ENCODE measurements at regions not wholly inside any gene's neighbourhood (a gene's known extent, or its start where the extent isn't known, plus 50 kb on each side); places are given as distances from the start of the nearest gene placed in this dataset.

GRCh38 chr17:72346306-72346705 lies 225.5 kb downstream of the SOX9 start:
- Mint-ChIP-seq H3K4me3 (no peak overlapping the region), H3K4me1 (no peaks in the 10 kb centered on the region), H3K27ac (no peak overlapping the region), H3K9me3 (no peaks in the 10 kb centered on the region), H3K27me3 (peaks cover 8% of the 10 kb centered on the region)
- DNase-seq (no peak), ATAC-seq (no peak)

GRCh38 chr17:72349011-72349410 lies 228.2 kb downstream of the SOX9 start:
- Mint-ChIP-seq H3K27me3 (peaks cover 33% of the 10 kb centered on the region), H3K4me3 (no peak overlapping the region), H3K27ac (no peak overlapping the region), H3K4me1 (no peaks in the 10 kb centered on the region), H3K9me3 (peaks cover 0 to 3% of the 10 kb centered on the region in 2 donors)
- ATAC-seq (no peak), DNase-seq (no peak)

DNA sequence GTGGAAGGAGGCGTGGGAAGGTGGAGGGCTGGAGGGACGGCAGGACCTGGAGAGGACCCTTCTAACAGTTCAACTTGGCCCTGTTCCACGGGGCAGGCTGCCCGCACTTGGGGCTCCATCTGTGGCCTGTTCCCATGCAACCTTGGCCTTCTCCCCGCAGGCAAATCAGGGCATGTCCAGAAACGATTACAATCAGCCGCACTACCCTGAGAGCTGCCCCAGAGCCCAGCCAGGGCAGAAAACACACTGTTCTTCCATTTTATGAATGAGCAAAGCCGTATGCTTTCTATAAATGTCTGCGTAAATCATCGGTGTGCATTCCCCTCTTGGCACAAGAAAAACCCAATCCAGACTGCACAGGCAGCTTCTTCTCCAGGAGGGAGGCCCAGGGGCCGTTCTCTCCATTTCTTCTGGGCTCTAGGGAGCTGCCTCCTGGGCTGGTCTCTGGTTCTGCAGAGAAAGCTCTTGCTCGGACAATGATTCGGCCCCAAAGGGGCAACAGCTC lies 228.7 kb downstream of the SOX9 start:
- no peak overlapping the region for H3K27ac Mint-ChIP-seq
- no peaks in the 10 kb centered on the region for H3K4me1 Mint-ChIP-seq
- ATAC-seq (no peak), DNase-seq (no peak)
- H3K27me3 Mint-ChIP-seq, result peaks cover 33% of the 10 kb centered on the region
- peaks cover 0 to 6% of the 10 kb centered on the region in 2 donors for H3K9me3 Mint-ChIP-seq
- H3K4me3 Mint-ChIP-seq, result no peak overlapping the region

DNA sequence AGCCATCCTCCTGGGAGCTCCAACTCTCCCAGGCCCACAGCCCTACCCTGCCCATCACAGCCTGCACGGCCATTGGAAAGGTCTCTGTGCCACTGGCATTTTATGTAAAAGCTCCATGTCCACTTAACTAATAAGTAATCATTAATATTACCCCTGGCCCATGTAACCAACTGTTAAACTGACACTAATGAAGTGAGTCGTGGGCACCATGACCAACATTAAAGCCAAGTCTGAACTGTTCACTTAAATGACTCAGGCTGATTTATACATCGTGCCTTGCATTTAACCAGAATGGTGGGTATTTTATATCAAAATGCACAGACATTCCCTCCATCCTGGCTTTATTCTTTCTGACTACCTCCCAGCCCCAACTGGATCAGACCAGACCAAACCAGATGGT lies 229.3 kb downstream of the SOX9 start:
- H3K4me3 Mint-ChIP-seq, result no peak overlapping the region
- no peak overlapping the region for H3K27ac Mint-ChIP-seq

GRCh38 chr17:72351365-72351764 lies 230.5 kb downstream of the SOX9 start:
- H3K27me3 Mint-ChIP-seq, result peaks cover 33% of the 10 kb centered on the region
- H3K4me3 Mint-ChIP-seq, result no peak overlapping the region
- ATAC-seq (no peak), DNase-seq (no peak)
- peaks cover 0 to 16% of the 10 kb centered on the region in 2 donors for H3K9me3 Mint-ChIP-seq
- H3K4me1 Mint-ChIP-seq, result no peaks in the 10 kb centered on the region
- no peak overlapping the region for H3K27ac Mint-ChIP-seq

More for the DNA sequence above, 229.3 kb downstream of the SOX9 start:
- H3K27me3 Mint-ChIP-seq, result peaks cover 33% of the 10 kb centered on the region
- H3K4me1 Mint-ChIP-seq, result no peaks in the 10 kb centered on the region
- ATAC-seq (no peak), DNase-seq (no peak)
- peaks cover 0 to 6% of the 10 kb centered on the region in 2 donors for H3K9me3 Mint-ChIP-seq

DNA sequence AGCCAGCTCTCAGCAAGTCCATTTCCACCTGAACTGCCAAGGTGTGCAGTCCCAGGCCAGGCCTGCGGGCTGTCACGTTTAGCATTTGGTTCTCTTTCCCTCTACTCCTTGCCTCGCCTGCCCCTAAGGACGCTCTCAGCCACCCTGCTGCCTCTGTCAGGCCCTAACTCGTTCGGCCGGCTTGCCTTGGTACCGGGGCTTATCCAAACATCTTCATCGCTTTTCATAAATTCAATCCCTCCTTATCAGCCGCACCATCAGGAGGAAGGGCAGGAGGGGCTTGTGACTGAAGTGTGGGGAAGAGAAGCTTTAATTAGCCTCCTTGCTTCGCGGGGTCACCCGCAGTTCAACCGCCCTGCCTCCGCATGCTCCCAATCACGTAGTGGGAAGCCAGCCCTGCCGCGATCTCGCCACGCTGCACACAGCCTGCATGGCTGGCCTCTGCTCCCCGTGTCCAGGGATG lies 231.1 kb downstream of the SOX9 start:
- H3K4me1 Mint-ChIP-seq, result no peaks in the 10 kb centered on the region
- no peak for DNase-seq
- peaks cover 33% of the 10 kb centered on the region for H3K27me3 Mint-ChIP-seq
- H3K9me3 Mint-ChIP-seq, result peaks cover 0 to 17% of the 10 kb centered on the region in 2 donors
- no peak overlapping the region for H3K27ac Mint-ChIP-seq
- no peak overlapping the region for H3K4me3 Mint-ChIP-seq
- no peak for ATAC-seq

DNA sequence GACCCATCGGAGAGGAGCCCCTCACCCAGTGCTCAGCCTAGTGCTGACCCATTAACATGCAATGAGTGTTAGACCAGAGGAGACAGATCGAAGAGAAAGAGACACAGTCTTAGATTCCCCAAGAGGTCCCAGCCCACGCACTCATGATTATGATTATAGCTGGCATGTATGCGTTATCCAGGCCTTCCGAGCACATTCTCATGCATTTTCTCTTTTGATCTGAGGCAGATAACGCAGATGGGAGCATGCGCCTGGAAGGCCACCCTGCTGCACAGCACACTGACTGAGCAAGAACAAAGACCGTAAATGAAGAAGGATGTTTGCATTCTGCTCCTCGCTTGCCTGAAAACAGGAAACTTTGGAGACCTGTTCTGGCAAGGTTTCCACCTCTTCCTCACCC lies 232.7 kb downstream of the SOX9 start:
- peaks cover 0 to 17% of the 10 kb centered on the region in 2 donors for H3K9me3 Mint-ChIP-seq
- H3K27ac Mint-ChIP-seq, result no peak overlapping the region
- H3K4me3 Mint-ChIP-seq, result no peak overlapping the region
- no peaks in the 10 kb centered on the region for H3K4me1 Mint-ChIP-seq
- H3K27me3 Mint-ChIP-seq, result peaks cover 25% of the 10 kb centered on the region
- ATAC-seq, result no peak
- no peak for DNase-seq

DNA sequence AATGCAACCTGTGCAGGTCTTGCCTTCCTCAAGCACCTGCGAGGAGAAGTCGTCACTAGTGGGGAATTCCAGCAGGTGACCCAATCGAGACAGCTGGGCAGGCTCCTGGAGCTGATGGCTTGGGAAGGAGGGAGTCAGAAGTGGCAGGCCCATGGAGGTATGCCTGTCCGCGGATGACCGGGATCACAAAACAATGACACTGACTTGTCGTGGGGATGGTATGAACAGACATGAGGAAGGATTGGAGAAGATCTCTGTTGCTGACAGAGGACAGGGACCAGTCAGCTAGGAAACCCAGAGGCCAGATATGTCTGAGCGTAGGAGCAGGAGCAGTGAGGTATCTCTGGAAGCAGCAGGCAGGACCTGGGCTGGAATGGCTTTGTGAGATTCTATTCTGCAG lies 233.3 kb downstream of the SOX9 start:
- no peaks in the 10 kb centered on the region for H3K4me1 Mint-ChIP-seq
- H3K4me3 Mint-ChIP-seq, result no peak overlapping the region
- H3K9me3 Mint-ChIP-seq, result peaks cover 0 to 17% of the 10 kb centered on the region in 2 donors
- DNase-seq (no peak), ATAC-seq (no peak)
- peaks cover 25% of the 10 kb centered on the region for H3K27me3 Mint-ChIP-seq
- H3K27ac Mint-ChIP-seq, result no peak overlapping the region

DNA sequence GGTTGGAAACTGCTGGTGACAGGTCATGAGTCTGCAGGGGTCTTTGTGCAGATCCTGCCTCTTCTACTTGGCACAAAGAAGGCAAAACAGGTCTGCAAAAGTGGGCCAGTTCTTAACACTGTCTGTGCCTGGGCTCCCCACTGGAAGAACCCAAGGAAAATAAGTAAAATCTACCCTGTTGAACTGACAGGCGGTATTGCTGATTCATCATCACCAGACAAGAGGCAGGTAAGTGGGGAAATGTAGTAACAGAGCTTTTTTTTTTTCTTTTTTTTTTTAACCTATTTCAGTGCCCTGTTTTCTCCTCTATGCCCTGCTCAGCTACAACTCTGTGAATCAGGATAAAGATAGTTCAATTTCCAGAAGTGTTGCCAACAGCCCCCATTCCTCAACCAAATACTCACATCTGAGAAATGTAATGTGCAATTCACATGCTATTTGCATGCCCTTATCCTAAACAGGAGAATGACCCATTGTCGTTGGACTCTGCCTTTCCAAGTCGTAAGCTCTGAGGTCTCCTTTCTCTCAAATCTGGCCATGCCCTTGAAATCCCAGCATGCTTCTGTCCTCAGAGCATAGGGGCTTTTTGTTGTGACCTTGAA lies 237.0 kb downstream of the SOX9 start:
- Mint-ChIP-seq H3K27ac (no peak overlapping the region), H3K4me3 (no peak overlapping the region), H3K27me3 (peaks cover 11% of the 10 kb centered on the region), H3K4me1 (no peaks in the 10 kb centered on the region), H3K9me3 (peaks cover 0 to 17% of the 10 kb centered on the region in 2 donors)
- ATAC-seq (no peak), DNase-seq (no peak)

DNA sequence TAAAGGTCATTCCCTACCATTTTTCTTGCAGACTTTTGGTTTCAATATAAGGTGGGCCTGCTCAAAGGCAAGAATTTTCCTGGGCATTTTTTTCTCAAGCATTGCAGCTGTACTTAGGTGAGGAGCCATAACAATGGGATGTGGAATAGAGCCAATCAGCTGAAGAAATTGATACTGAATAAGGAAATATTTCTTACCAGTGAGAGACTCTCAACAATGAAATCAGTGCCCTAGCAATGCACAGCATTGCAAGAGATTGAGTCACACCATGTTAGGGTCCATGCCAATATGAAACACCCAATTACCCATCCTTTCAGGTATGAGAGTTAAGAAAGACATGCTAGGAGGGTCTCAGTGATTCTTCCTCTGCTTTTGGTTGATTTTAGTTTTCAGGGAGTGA lies 237.6 kb downstream of the SOX9 start:
- Mint-ChIP-seq H3K27ac (no peak overlapping the region), H3K4me3 (no peak overlapping the region), H3K9me3 (peaks cover 0 to 17% of the 10 kb centered on the region in 2 donors), H3K4me1 (no peaks in the 10 kb centered on the region), H3K27me3 (peaks cover 6% of the 10 kb centered on the region)
- no peak for DNase-seq
- no peak for ATAC-seq

DNA sequence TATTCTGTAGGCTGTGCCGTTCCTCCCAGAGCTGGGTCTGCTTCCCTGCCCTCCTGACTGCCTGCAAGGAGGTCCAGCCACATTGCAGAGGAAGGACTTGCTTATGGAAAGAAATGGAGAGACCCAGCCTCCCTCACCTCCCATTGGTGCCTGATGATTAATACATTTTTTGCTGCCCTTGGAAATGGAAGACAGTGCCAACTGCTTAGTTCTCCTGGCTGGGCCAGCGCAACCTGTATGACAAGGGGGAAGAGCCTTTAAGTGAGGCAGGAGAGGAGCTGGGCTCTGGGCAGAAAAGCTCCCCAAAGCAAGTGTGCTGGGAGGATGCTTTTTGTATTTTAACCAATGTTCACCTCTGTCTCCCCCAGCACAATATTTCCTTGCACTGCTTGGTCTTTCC lies 238.5 kb downstream of the SOX9 start:
- H3K4me3 Mint-ChIP-seq, result no peak overlapping the region
- peaks cover 9% of the 10 kb centered on the region for H3K27me3 Mint-ChIP-seq
- no peak overlapping the region for H3K27ac Mint-ChIP-seq
- DNase-seq (no peak), ATAC-seq (no peak)
- peaks cover 0 to 11% of the 10 kb centered on the region in 2 donors for H3K9me3 Mint-ChIP-seq
- no peaks in the 10 kb centered on the region for H3K4me1 Mint-ChIP-seq

DNA sequence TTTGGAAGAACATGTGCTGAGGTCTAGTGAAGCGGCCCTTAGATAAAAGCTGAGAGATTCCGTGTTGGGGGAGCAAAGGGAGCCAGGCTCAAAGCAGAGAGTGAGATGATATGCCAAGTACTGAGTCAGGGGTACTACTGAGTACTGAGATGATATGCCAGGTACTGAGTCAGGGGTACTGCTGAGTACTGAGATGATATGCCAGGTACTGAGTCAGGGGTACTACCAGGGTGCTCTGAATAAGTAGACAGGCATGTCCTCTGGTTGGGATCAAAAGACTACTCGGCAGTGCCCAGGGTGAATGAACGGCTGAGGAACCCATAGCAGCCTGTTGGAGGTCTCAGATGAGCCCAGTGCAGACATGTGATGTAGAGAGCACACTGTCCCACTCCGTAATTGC lies 239.0 kb downstream of the SOX9 start:
- no peak overlapping the region for H3K27ac Mint-ChIP-seq
- no peak for ATAC-seq
- no peaks in the 10 kb centered on the region for H3K4me1 Mint-ChIP-seq
- DNase-seq, result no peak
- H3K9me3 Mint-ChIP-seq, result peaks cover 0 to 11% of the 10 kb centered on the region in 2 donors
- H3K27me3 Mint-ChIP-seq, result peaks cover 10% of the 10 kb centered on the region
- no peak overlapping the region for H3K4me3 Mint-ChIP-seq

- H3K4me3 Mint-ChIP-seq, result no peak overlapping the region
- no peak for ATAC-seq
- H3K4me1 Mint-ChIP-seq, result no peaks in the 10 kb centered on the region
- H3K27ac Mint-ChIP-seq, result no peak overlapping the region
- H3K9me3 Mint-ChIP-seq, result peaks cover 0 to 10% of the 10 kb centered on the region in 2 donors
- DNase-seq, result no peak
- H3K27me3 Mint-ChIP-seq, result peaks cover 10% of the 10 kb centered on the region
Measured at GRCh38 chr17:72360386-72360940, 239.6 kb downstream of the SOX9 start.

DNA sequence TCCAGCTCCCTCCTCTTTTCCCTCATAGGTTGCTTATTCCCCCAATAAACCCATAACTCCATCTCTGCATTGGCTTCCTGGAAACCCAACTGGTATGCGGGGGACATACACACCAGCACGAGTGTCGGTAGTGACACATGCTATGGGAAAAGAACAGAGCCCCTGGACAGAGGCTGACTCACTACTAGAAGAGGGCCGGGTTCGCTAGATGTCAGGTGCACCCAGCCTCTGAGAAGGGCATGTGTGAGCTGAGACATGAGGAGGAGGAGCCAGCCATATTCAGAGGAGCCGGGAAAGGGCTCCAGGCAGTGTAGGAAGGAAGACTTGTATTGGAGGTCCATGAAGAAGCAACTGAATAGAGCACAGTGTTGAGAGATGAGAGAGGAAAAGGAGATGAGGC lies 241.1 kb downstream of the SOX9 start:
- H3K27me3 Mint-ChIP-seq, result peaks cover 10% of the 10 kb centered on the region
- no peak overlapping the region for H3K27ac Mint-ChIP-seq
- ATAC-seq (no peak), DNase-seq (no peak)
- no peaks in the 10 kb centered on the region for H3K4me1 Mint-ChIP-seq
- H3K4me3 Mint-ChIP-seq, result no peak overlapping the region
- no peaks in the 10 kb centered on the region for H3K9me3 Mint-ChIP-seq

DNA sequence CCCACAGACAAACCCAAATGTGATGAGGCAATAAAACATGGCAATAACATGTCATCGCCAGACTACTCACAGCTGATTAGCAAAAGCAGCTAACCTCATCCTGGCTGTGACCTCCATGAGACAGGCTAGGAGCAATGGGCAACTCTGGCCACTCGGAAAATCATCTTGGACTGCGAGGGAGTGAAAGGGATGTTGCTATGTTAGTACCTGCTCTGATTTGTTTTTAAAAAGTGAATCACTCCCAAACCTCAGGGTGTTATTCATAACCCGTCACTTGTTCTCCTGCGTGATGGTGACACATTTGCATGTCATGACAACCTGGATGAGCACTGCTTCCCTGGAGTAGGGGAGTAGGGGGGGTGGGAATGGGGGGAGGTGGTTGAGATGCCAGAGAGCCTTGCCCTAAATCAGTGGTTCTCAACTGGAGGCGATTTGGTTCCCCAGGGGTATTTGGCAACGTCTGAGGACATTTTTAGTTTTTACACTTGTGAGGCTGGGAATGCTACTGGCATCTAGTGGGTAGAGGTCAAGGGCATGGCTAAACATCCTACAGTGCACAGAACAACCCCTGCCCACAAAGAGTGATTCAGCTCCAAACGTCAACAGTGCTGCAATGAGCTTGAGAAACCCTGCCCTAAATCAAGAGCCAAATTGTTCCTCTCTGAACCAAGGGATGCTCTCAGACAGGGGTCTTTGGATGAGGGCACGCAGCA lies 241.7 kb downstream of the SOX9 start:
- H3K4me1 Mint-ChIP-seq, result no peaks in the 10 kb centered on the region
- H3K27me3 Mint-ChIP-seq, result peaks cover 10% of the 10 kb centered on the region
- H3K4me3 Mint-ChIP-seq, result no peak overlapping the region
- ATAC-seq (no peak), DNase-seq (no peak)
- no peak overlapping the region for H3K27ac Mint-ChIP-seq
- H3K9me3 Mint-ChIP-seq, result no peaks in the 10 kb centered on the region

DNA sequence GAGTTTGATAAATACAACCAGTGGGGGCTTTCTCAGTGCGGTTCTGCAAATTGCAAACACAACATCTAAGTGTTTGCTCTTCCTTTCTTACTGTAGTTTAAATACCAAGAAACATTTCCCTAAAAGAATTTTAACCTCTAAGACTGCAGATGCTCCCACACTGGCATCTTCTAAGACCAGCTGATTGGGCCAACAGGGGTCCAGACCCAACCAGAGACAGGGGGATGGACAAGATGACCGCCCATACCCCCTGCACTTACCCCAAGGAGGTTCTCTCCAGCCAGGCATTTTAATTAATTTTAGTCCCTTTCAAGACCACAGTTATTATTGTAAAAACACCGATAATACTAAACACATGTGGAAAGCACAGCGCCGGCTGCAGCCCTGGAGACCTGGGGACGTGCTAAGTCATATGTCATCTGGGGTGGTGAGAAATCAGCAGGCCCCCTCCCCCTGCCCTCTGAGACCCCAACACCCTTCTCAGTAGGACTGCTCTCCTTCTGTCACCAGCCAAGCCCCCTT lies 242.3 kb downstream of the SOX9 start:
- no peak for DNase-seq
- H3K27me3 Mint-ChIP-seq, result peaks cover 10% of the 10 kb centered on the region
- H3K4me3 Mint-ChIP-seq, result no peak overlapping the region
- no peak overlapping the region for H3K27ac Mint-ChIP-seq
- ATAC-seq, result no peak
- no peaks in the 10 kb centered on the region for H3K9me3 Mint-ChIP-seq
- H3K4me1 Mint-ChIP-seq, result no peaks in the 10 kb centered on the region
